MCF 10A (cell line): ENCODE measurements at regions not wholly inside any gene's neighbourhood (a gene's known extent, or its start where the extent isn't known, plus 50 kb on each side); places are given as distances from the start of the nearest gene placed in this dataset.

Experiments used
- BruUV-seq: library from RNA; stranded (reverse); fragments of 400-500 nt; replicated peaks from 2 replicates; lab custom pipeline; 2021; lab: Mats Ljungman, UMichigan
- CTCF ChIA-PET: fragments of 300-600 bp; sonication (Branson Sonifier 250); formaldehyde crosslinking; extraction: SDS; loops from one replicate; lab custom pipeline; 2021; ENCODE audit warnings: antibody characterized with exemption, inconsistent platforms; lab: Yijun Ruan, JAX
- POLR2A ChIA-PET: fragments of 300-600, 350-650 bp; sonication (Branson Sonifier 250); formaldehyde crosslinking; extraction: SDS; loops from one replicate; lab custom pipeline; 2020; ENCODE audit warnings: antibody characterized with exemption, inconsistent platforms; lab: Yijun Ruan, JAX
- DNase-seq: peaks from one replicate; pipeline ENCODE4 v3.0.0-alpha.2; 2018; ENCODE audit not compliant: unreplicated experiment
- H3K27ac Mint-ChIP-seq: one replicate; pipeline ENCODE4 v1.8.0; 2022; ENCODE audit warnings: mild to moderate bottlenecking, low read depth, mixed read lengths; ENCODE audit not compliant: unreplicated experiment
- H3K27me3 Mint-ChIP-seq: one replicate; pipeline ENCODE4 v1.8.0; 2022; ENCODE audit warnings: mixed read lengths; ENCODE audit not compliant: insufficient read depth, unreplicated experiment
- H3K36me3 Mint-ChIP-seq: one replicate; pipeline ENCODE4 v1.8.0; 2022; ENCODE audit warnings: mild to moderate bottlenecking, moderate library complexity, mixed read lengths; ENCODE audit not compliant: insufficient read depth, unreplicated experiment
- H3K4me1 Mint-ChIP-seq: one replicate; pipeline ENCODE4 v1.8.0; 2022; ENCODE audit warnings: mixed read lengths; ENCODE audit not compliant: insufficient read depth, unreplicated experiment
- H3K4me3 Mint-ChIP-seq: one replicate; pipeline ENCODE4 v1.8.0; 2022; ENCODE audit warnings: mild to moderate bottlenecking, moderate library complexity, mixed read lengths; ENCODE audit not compliant: unreplicated experiment
- H3K9me3 Mint-ChIP-seq: one replicate; pipeline ENCODE4 v1.8.0; 2022; ENCODE audit warnings: mixed read lengths; ENCODE audit not compliant: unreplicated experiment
- CTCF ChIP-seq: fragments of 200-600 bp; IDR thresholded peaks from one replicate; pipeline ENCODE4 v1.8.0; 2022; ENCODE audit warnings: antibody characterized with exemption, mild to moderate bottlenecking; ENCODE audit not compliant: unreplicated experiment
- intact Hi-C: fragments of 100-400 bp; cut with micrococcal nuclease; formaldehyde crosslinking; loops from 2 replicates; pipeline ENCODE4 v1.14.1; 2022

GRCh38 chr9:13484186-13484585 lies 204.7 kb upstream of the MPDZ start:
- peak overlapping the region; percentile 84 for H3K27ac Mint-ChIP-seq
- no peak overlapping the region for H3K4me3 Mint-ChIP-seq
- CTCF ChIA-PET, result interaction anchor here (0.5 to 1.1 kb wide), 3 partner anchors 44 to 204 kb away, joined by 3 read pairs; no protein-coding TSS in a partner anchor
- H3K4me1 Mint-ChIP-seq, result peaks cover 47% of the 10 kb centered on the region
- intact Hi-C loops, result no loop called here
- no peak for DNase-seq
- H3K9me3 Mint-ChIP-seq, result peaks cover 8% of the 10 kb centered on the region
- TF ChIP-seq CTCF, result no peak
- POLR2A ChIA-PET, result interaction anchor here (0.6 to 5.7 kb wide), 7 partner anchors 10 to 830 kb away, joined by 4 to 26 read pairs (median 6); partner anchors contain the start of gene NFIB
- BruUV-seq, result no TSS peak
- H3K27me3 Mint-ChIP-seq, result no peaks in the 10 kb centered on the region
- no peaks in the 10 kb centered on the region for H3K36me3 Mint-ChIP-seq

- no TSS peak for BruUV-seq
- Mint-ChIP-seq H3K27ac (no peak overlapping the region), H3K4me3 (no peak overlapping the region), H3K4me1 (peaks cover 28% of the 10 kb centered on the region), H3K9me3 (peaks cover 14% of the 10 kb centered on the region), H3K27me3 (no peaks in the 10 kb centered on the region), H3K36me3 (no peaks in the 10 kb centered on the region)
- intact Hi-C loops, result no loop called here
- CTCF ChIA-PET, result interaction anchor here (0.6 kb wide), 1 partner anchor 67 kb away, joined by 3 read pairs; no protein-coding TSS in a partner anchor
- TF ChIP-seq CTCF, result no peak
- POLR2A ChIA-PET, result no interaction called here
- DNase-seq, result no peak
These were observed 201.8 kb upstream of the MPDZ start for GRCh38 chr9:13481274-13481673.

- peaks cover 25% of the 10 kb centered on the region for H3K4me1 Mint-ChIP-seq
- BruUV-seq, result no TSS peak
- H3K27me3 Mint-ChIP-seq, result no peaks in the 10 kb centered on the region
- POLR2A ChIA-PET, result no interaction called here
- no peak for TF ChIP-seq CTCF
- H3K9me3 Mint-ChIP-seq, result peaks cover 14% of the 10 kb centered on the region
- no peak for DNase-seq
- H3K36me3 Mint-ChIP-seq, result no peaks in the 10 kb centered on the region
- CTCF ChIA-PET, result interaction anchor here (0.6 kb wide), 1 partner anchor 187 kb away, joined by 4 read pairs; no protein-coding TSS in a partner anchor
- intact Hi-C loops, result no loop called here
- no peak overlapping the region for H3K4me3 Mint-ChIP-seq
- H3K27ac Mint-ChIP-seq, result no peak overlapping the region
These were observed 201.2 kb upstream of the MPDZ start for GRCh38 chr9:13480693-13481092.

- POLR2A ChIA-PET, result no interaction called here
- no peak for DNase-seq
- no peak overlapping the region for H3K27ac Mint-ChIP-seq
- peaks cover 12% of the 10 kb centered on the region for H3K4me1 Mint-ChIP-seq
- intact Hi-C loops, result no loop called here
- H3K4me3 Mint-ChIP-seq, result no peak overlapping the region
- H3K36me3 Mint-ChIP-seq, result no peaks in the 10 kb centered on the region
- TF ChIP-seq CTCF, result no peak
- H3K27me3 Mint-ChIP-seq, result no peaks in the 10 kb centered on the region
- peaks cover 25% of the 10 kb centered on the region for H3K9me3 Mint-ChIP-seq
- CTCF ChIA-PET, result interaction anchor here (1.9 kb wide), 1 partner anchor 874 kb away, joined by 4 read pairs; no protein-coding TSS in a partner anchor
- BruUV-seq, result no TSS peak
These were observed 199.6 kb upstream of the MPDZ start for GRCh38 chr9:13479096-13479495.
